ENCODE measurements at regions not wholly inside any gene's neighbourhood (a gene's known extent, or its start where the extent isn't known, plus 50 kb on each side); places are given as distances from the start of the nearest gene placed in this dataset.
"Not testable (repeated sequence)": the region's sequence is repeated elsewhere in the genome, so short reads cannot be mapped to it uniquely, and the experiment has no call there.

GRCh38 chr13:99101831-99102230 is 98.8 kb upstream of the UBAC2 start:
- TF ChIP-seq CTCF (IDR thresholded peaks at IDR 0.05); SP1 (CRISPR knock-in tag; conservative IDR thresholded peaks at IDR 0.05); USF2 (CRISPR knock-in tag; IDR thresholded peaks at IDR 0.05); ZNF512 (CRISPR knock-in tag; IDR thresholded peaks at IDR 0.05; ENCODE audit: borderline replicate concordance); ZBTB21 (CRISPR knock-in tag; IDR thresholded peaks at IDR 0.05; ENCODE audit: borderline replicate concordance): not testable (repeated sequence)
- TF ChIP-seq, protein P1, sequence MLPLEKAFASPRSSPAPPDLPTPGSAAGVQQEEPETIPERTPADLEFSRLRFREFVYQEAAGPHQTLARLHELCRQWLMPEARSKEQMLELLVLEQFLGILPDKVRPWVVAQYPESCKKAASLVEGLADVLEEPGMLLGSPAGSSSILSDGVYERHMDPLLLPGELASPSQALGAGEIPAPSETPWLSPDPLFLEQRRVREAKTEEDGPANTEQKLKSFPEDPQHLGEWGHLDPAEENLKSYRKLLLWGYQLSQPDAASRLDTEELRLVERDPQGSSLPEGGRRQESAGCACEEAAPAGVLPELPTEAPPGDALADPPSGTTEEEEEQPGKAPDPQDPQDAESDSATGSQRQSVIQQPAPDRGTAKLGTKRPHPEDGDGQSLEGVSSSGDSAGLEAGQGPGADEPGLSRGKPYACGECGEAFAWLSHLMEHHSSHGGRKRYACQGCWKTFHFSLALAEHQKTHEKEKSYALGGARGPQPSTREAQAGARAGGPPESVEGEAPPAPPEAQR (CRISPR knock-in tag; IDR thresholded peaks at IDR 0.05): not testable (repeated sequence)
- TF ChIP-seq, protein P2, sequence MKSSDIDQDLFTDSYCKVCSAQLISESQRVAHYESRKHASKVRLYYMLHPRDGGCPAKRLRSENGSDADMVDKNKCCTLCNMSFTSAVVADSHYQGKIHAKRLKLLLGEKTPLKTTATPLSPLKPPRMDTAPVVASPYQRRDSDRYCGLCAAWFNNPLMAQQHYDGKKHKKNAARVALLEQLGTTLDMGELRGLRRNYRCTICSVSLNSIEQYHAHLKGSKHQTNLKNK (CRISPR knock-in tag; IDR thresholded peaks at IDR 0.05): not testable (repeated sequence)

Data from WTC11 (cell line).